ENCODE measurements at regions not wholly inside any gene's neighbourhood (a gene's known extent, or its start where the extent isn't known, plus 50 kb on each side); places are given as distances from the start of the nearest gene placed in this dataset.
"Not testable (repeated sequence)": the region's sequence is repeated elsewhere in the genome, so short reads cannot be mapped to it uniquely, and the experiment has no call there.

DNA sequence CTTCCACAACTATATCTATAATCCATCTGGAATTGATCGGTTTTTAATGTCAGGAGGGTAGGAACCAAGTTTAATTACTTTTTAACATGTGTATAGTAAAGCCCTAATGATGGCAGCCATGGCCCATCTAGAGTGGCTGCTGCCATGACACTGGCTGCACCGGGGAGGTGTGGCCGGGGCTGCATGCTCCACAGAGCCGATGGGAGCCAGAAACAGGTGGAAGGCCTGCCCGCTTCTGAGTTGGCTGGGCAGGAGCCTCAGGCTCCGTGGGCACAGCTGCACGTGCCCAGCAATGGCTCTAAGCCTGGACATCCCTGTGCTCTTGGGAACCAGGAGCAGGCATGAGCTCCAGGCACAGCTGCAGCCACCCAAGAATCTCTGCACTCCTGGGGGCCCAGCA is 73.0 kb downstream of the GBP6 start:
- H3K27ac ChIP-seq, result no peak overlapping the region
- no peak overlapping the region for H3K4me3 ChIP-seq

DNA sequence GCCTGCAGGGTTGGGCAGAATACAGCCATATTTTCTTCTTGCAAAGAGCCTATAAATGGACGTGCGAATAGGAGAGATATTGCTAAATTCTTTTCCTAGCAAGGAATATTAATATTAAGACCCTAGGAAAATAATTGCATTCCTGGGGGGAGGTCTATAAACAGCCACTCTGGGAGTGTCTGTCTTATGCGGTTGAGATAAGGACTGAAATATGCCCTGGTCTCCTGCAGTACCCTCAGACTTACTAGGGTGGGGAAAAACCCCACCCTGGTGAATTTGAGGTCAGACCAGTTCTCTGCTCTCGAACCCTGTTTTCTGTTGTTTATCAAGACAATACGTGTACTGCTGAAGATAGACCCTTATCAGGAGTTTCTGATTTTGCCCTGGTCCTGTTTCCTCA is 74.4 kb downstream of the GBP6 start:
- H3K27ac ChIP-seq, H3K4me3 ChIP-seq: not testable (repeated sequence)

DNA sequence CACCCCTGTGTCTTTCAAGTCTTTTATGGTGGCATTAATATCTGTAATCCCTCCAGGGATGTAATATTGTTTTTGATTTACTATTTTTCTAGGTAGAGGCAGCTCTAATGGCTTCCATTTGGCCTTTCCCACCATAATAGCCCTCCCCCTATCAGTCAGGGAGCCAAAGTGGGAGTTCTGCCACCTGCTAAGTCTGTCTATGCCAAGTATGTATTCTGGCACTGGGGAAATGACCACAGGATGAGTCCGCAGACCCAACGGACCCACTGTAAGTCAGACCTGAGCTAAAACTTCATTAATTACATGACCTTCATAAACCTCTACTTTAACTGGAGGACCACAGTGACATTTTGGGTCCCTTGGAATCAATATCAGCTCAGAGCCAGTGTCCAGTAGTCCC is 77.1 kb downstream of the GBP6 start:
- H3K4me3 ChIP-seq, result no peak overlapping the region
- no peak overlapping the region for H3K27ac ChIP-seq

DNA sequence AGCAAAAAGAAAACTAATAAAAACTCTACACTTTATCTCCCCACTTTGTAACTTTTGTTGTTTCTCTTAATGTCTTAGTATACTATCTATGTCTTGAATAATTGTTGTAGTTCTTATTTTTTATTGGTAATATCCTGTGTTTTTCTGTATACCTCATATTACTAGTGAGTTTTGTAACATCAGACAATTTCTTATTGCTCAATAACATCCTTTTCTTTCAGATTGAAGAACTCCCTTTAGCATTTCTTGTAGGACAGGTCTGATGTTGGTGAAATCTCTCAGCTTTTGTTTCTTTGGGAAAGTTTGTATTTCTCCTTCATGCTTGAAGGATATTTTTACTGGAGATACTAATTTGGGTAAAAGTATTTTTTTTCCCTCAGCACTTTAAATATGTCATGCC is 79.8 kb upstream of the LRRC8B start:
- H3K27ac ChIP-seq, result peak overlapping the region in 2 of 21 experiments; percentile 32 to 43
- no peak overlapping the region for H3K4me3 ChIP-seq

DNA sequence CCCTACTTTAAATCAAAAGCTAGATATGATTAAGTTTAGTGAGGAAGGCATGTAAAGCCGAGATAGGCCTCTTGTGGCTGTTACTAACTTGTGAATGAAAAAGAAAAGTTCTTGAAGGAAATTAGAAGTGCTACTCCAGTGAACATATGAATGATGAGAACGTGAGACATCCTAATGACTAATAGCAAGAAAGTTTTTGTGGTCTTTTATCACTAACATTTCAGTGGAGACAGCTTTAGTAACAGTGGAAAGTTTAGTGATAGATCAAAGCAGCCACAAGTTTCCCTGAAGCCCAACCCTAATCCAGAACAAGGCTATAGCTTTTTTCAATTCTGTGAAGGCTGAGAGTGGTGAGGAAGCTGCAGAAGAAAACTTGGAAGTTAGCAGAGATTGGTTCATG is 73.6 kb upstream of the LRRC8B start:
- H3K4me3 ChIP-seq, result no peak overlapping the region
- H3K27ac ChIP-seq, result no peak overlapping the region

DNA sequence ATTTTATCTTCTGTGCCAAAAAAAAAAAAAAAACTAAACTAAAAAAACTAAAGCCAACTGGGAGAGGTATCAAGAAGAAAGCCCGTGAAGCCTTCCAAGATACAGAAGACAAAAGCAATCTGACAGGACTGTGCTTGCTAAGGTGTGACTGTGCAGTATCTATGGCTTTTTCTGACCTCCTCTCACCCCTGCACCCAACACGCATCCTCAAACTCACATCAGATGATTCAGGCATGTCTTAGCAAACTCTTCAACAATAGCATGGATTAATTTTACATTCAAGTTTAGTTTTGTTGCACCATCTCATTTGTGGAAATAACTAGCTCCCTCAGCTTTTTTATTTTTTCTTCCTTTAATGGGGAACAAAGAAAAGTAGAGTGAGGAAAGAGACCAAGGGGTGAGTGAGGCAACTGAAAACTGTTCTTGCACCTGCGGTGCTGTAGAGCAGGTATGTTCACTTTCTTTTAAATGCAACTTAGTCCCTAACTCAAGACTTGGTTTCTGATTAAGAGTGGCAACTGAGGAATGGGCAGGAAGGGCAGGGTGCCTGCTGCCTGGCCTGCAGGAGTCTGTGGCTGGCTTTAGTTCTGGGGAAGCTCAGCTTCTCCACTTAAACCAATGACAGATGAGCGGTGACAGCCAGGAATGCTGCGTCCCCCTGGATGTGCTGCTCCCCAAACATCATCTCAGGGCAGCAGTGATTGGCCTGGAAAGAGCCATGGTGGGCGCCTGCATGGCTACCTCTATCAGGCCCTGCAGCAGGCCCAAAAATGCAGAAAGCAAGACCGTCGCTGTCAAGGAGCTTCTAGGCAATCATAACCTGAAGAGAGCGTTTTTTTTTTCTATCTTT is 71.3 kb upstream of the LRRC8B start:
- peak overlapping the region in 15 of 21 experiments; percentile 17 to 67 (median 47) for H3K27ac ChIP-seq
- no peak overlapping the region for H3K4me3 ChIP-seq

DNA sequence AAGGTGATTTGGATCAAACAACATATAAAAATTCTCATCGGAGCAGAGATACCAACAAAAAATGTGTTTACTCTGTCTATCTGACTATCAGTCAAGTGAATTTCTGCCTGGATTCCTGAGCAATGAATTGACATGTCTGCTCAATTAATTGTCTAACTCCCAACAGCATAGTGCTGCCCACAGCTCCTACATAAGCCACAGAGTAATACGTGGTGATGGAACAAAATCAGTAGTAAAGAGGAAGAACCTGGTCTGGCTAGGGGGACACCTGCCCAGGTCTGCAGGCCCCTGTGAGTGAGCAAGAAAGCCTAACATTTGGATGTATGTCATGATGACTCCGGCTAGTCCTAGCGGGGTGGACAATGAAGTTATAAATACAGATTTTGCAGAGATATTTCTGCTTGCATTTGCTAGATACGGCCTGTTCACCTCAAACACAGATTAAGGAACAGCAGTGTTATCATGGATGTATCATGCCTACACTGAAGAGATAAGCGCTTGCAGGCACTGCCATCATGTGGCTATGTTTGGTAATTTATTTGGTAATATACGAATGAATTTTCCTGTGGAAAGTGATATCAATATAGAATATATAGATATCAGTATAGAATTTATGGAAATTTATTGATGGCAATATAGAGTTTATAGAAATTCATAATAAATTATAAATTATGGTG is 69.6 kb upstream of the LRRC8B start:
- Histone ChIP-seq H3K27ac (peak overlapping the region in 2 of 21 experiments; percentile 6 to 34), H3K4me3 (no peak overlapping the region)

DNA sequence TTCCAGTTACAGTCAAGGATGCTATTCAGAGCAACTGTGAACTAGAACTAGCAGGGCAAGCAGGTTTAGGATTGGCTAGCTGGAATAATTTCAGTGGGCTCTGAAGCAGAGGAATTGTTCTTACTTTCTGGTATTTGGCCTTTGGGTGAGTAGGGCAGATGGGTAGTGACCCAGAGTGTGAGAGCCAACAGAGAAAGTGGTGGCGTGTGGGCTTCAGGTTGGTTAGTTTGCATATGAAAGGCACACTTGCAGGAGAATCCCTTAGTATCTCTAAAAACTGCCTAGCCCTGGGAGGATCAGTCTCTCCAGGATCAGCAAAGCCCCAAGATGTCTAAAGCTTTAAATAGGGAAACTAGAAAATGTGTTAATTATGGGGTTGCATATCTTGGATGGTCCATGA is 67.6 kb upstream of the LRRC8B start:
- Histone ChIP-seq H3K27ac (no peak overlapping the region), H3K4me3 (no peak overlapping the region)

DNA sequence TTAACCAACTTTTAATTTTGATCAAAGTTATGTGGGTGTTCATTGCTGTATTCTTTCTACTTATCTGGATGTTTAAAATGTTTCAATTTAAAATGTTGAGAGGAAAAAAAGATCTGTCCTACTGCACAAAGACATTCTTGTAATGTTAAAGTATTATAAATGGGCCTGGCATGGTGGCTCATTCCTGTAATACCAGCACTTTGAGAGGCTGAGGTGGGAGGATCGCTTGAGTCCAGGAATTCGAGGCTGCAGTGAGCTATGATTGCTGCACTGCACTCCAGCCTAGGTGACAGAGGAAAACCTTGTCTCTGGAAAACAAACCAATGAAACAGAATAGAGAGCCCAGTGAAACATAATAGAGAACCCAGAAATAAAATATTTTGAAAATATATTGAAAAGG is 65.5 kb upstream of the LRRC8B start:
- H3K27ac ChIP-seq, result no peak overlapping the region
- H3K4me3 ChIP-seq, result no peak overlapping the region

DNA sequence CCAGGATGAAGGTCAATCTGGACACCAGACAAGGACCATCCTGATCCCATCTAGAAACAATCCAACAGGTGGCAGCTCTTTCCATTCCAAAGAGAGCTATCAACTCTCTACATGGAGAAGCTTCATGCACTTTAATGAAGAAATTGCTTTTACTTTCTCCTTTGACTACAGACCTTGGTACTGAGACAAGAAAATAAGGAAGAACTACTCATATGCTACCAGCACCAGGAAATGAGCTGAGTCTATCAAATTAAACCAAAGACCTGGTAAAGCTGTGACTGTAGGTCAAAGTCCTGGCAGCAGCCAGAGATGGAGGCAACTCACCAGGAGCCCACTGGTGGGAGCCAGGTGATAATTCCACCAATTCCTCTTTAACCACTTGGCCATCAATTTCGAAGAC is 64.3 kb upstream of the LRRC8B start:
- Histone ChIP-seq H3K4me3 (no peak overlapping the region), H3K27ac (no peak overlapping the region)

DNA sequence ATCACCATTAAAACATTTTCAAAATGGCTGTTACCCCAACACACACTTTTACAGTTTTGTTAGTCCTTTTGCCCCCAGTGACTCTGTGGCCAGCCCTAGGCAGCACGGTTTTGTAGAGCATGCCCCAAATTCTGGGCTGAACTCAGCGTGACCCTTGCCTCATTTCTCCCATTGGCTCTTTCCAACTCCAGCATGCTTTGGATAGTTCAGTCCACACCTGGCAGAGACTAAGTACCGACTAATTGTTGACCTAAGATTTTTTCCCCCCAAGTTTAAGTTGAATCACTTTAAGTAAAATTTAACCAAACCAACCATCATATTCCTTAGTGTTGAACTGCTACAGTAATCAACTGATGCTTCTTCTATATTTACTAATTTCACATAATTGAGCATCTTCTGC is 62.4 kb upstream of the LRRC8B start:
- no peak overlapping the region for H3K4me3 ChIP-seq
- H3K27ac ChIP-seq, result no peak overlapping the region

DNA sequence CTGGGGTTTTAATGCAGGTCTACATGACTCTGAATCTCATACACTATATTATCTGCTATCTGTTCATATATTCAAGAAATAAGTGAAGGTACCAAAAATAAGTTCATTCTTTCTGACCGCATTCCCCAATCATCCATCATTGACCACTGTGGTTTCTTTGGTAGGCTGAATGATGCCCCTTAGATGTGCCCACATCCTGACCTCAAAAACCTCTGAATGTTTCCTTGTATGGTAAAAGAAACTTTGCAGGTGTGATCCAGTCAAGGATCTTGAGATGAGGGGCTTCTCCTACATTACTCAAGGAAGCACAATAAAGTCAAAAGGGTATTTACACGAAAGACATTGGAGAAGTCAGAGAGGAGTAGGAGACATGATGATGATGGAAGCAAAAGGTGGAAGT is 60.6 kb upstream of the LRRC8B start:
- Histone ChIP-seq H3K27ac (no peak overlapping the region), H3K4me3 (no peak overlapping the region)

DNA sequence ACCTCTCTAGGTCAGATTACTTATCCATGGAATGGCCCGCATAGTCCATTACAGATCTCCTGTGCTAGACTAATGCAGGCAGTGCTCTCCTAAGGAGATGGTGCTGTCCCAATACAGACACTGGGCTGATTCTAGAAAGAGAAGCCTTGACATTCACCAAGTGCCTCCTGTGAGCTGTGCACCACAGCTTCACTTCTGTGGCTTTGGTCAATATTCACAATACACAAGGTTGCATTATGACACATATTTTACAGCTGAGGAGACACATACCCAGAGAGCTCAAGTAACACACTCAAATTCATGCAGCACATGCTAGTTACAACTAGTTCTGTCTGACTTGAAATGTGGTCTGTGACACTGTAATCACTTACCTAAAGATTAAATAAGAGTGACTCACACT is 59.4 kb upstream of the LRRC8B start:
- H3K4me3 ChIP-seq, result no peak overlapping the region
- no peak overlapping the region for H3K27ac ChIP-seq

DNA sequence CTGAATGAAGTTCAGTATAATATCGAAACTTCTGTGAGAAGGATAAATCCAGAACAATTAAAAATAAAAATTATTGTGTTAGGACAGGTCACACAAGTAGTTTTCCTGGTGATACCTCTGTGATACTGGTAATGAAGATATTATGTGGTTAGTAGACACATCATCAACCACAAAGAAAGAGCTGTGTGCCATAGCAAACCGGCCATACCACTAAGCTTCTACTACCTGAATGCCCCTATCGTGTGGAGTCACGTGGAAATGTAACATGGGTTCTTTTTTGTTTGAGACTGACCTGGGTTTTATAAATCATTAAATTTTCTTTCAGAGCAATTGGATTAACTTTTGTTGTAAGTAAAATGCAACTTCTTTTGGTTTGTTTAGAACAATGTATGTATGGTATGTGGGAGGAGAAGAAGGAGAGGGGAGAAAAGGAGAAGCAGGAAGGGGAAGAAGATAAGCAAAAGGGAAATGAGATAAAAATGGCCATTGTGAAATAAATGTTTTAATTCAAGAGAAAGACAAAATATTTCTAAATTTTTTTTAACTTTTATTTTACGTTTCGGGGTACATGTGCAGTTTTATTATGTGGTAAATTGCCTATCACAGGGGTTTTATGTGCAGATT is 58.2 kb upstream of the LRRC8B start:
- Histone ChIP-seq H3K27ac (no peak overlapping the region), H3K4me3 (no peak overlapping the region)

DNA sequence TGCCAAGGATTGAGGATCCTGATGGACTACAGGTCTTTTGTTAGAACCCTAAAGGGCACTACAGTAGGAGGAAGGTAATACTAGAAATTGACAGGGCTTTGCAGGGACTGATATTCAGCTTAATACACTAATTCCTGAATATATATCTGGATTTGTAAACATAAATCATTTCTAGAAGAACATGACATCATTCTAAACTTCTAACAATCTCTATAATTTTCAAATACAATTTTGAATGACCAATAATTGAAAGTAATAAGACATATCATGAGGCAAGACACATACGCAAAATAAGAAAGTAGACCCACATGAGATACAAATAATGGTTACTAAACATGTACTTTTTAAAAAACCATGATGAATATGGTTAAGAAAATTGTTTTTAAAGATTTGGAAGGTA is 52.4 kb upstream of the LRRC8B start:
- Histone ChIP-seq H3K27ac (no peak overlapping the region), H3K4me3 (no peak overlapping the region)

DNA sequence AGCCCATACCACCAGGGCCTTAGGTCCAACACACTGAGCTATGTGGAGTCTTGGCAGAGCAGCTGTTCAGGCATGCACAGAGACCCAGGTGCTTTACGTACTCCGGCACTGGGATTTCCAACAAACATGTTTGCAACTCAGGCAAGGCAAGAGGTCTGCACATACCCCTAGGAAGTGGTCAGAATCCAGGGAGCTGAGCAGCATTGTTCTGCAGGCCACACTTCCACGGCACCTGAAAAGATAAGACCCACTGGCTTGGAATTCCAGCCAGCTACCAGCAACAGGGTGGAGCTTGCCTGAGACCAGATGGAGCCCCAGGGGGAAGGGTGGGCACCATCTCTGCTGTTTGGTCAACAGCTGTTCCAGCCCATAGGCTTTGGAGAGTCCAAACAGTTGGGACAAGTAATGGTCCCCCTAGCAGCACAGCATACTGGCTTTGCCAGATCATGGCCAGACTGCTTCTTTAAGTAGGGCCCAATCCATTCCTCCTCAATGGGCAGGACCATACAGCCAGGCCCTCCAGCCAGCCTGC is 51.7 kb upstream of the LRRC8B start:
- no peak overlapping the region for H3K4me3 ChIP-seq
- H3K27ac ChIP-seq, result no peak overlapping the region
